Left lung (tissue), 4 donors: ENCODE measurements at regions not wholly inside any gene's neighbourhood (a gene's known extent, or its start where the extent isn't known, plus 50 kb on each side); places are given as distances from the start of the nearest gene placed in this dataset.

Experiments
- ATAC-seq: fragments of 200-7000 bp; cut with Tn5 transposase; one replicate; pipeline ENCODE4 v1.9.1; 2020; ENCODE audit warnings: moderate library complexity
- DNase-seq, 4 donors: peaks; one replicate each; pipeline ENCODE4 v3.0.0-alpha.2; 2013 to 2020
- H3K27ac ChIP-seq, 2 donors: fragments of 200-600 bp; sonication (generic) in 1 of 2; one replicate each; pipeline versions ENCODE4 v1.5.0 to v1.8.0; 2020 to 2021
- H3K27me3 ChIP-seq, 2 donors: fragments of 200-600 bp; sonication (generic) in 1 of 2; one replicate each; pipeline versions ENCODE4 v1.5.0 to v1.8.0; 2020 to 2021
- H3K36me3 ChIP-seq, 2 donors: fragments of 200-600 bp; sonication (generic) in 1 of 2; one replicate each; pipeline versions ENCODE4 v1.5.0 to v1.8.0; 2020 to 2021
- H3K4me1 ChIP-seq, 2 donors: fragments of 200-600 bp; one replicate each; pipeline ENCODE4 v1.8.0; 2021
- H3K4me3 ChIP-seq, 2 donors: fragments of 200-600 bp; sonication (generic) in 1 of 2; one replicate each; pipeline versions ENCODE4 v1.5.0 to v1.8.0; 2020 to 2021; ENCODE audit warnings: mild to moderate bottlenecking in 1 of 2
- H3K9me3 ChIP-seq, 2 donors: fragments of 200-600 bp; sonication (generic) in 1 of 2; one replicate each; pipeline versions ENCODE4 v1.5.0 to v1.8.0; 2020 to 2021
- CTCF ChIP-seq, 2 donors: fragments of 200-600 bp; sonication (generic) in 1 of 2; IDR thresholded peaks; one replicate each; pipeline versions ENCODE4 v1.5.0 to v1.8.0; 2021; ENCODE audit warnings: antibody characterized with exemption in 2 of 2
- intact Hi-C, 2 donors: fragments of 100-400 bp; cut with DNase I; formaldehyde crosslinking; loops; one replicate each; pipeline versions ENCODE4 v1.11.2 to v1.14.2; 2022
- donor health status: DM: no; HTN: yes; CAD: no.
- donor health status: DM: no; HTN: no; CAD: no.

- TF ChIP-seq CTCF (IDR thresholded peaks at IDR 0.05), result no peak
- no peaks in the 10 kb centered on the region for H3K4me1 ChIP-seq
- no peak overlapping the region for H3K4me3 ChIP-seq
- no peaks in the 10 kb centered on the region for H3K36me3 ChIP-seq
- H3K9me3 ChIP-seq, result peaks cover 0 to 60% of the 10 kb centered on the region in 2 donors
- no peaks in the 10 kb centered on the region for H3K27me3 ChIP-seq
- H3K27ac ChIP-seq, result no peak overlapping the region
- ATAC-seq, result no peak
- no peak for DNase-seq
- intact Hi-C loops, result no loop called here
Observed at GRCh38 chr19:23055501-23055900, 52.5 kb upstream of the ZNF728 start.

DNA sequence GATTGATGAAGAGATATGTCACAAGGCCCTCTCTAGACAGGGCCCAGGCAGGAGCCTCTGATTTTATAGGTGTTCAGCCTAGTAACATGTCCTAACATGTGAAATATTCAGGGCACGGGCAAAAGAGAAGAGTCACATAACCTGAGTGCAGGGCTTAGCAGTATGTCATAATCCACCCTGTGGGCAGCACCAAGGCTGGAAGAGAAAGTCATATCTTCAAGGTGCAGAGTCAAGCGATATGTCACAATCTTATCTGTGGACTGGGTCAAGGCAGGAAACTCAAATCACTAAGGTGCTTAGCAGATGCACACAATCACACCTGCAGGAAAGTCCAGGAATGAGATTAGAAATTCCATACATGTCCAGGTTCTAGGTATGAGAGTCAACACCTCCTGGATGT is 51.5 kb upstream of the ZNF728 start:
- no peak overlapping the region for H3K27ac ChIP-seq
- TF ChIP-seq CTCF (IDR thresholded peaks at IDR 0.05), result no peak
- no peak for DNase-seq
- no peaks in the 10 kb centered on the region for H3K27me3 ChIP-seq
- intact Hi-C loops, result no loop called here
- H3K4me1 ChIP-seq, result no peaks in the 10 kb centered on the region
- peaks cover 0 to 64% of the 10 kb centered on the region in 2 donors for H3K9me3 ChIP-seq
- H3K36me3 ChIP-seq, result no peaks in the 10 kb centered on the region
- no peak for ATAC-seq
- no peak overlapping the region for H3K4me3 ChIP-seq
